Immature natural killer cell (primary cell): ENCODE measurements at regions not wholly inside any gene's neighbourhood (a gene's known extent, or its start where the extent isn't known, plus 50 kb on each side); places are given as distances from the start of the nearest gene placed in this dataset.

Experiments
- DNase-seq, 3 donors: peaks; one replicate each; pipeline ENCODE4 v3.0.0; 2022; ENCODE audit warnings: mixed read lengths in 1 of 3
- H3K27ac Mint-ChIP-seq, 6 donors: one replicate each; pipeline ENCODE4 v1.8.0; 2020; ENCODE audit warnings: mixed read lengths in 6 of 6, mild to moderate bottlenecking in 5 of 6, inconsistent platforms in 4 of 6, moderate library complexity in 3 of 6
- H3K27me3 Mint-ChIP-seq, 3 donors: one replicate each; pipeline ENCODE4 v1.8.0; 2020 to 2021; ENCODE audit warnings: low read depth in 3 of 3, mild to moderate bottlenecking in 3 of 3, mixed read lengths in 3 of 3, moderate library complexity in 3 of 3, inconsistent platforms in 1 of 3
- H3K36me3 Mint-ChIP-seq, 3 donors: one replicate each; pipeline ENCODE4 v1.8.0; 2020; ENCODE audit warnings: mixed read lengths in 3 of 3, inconsistent platforms in 2 of 3, mild to moderate bottlenecking in 2 of 3
- H3K4me1 Mint-ChIP-seq, 2 donors: one replicate each; pipeline ENCODE4 v1.8.0; 2020; ENCODE audit warnings: inconsistent platforms in 2 of 2, mild to moderate bottlenecking in 2 of 2, mixed read lengths in 2 of 2, moderate library complexity in 1 of 2
- H3K4me3 Mint-ChIP-seq, 5 donors: one replicate each; pipeline ENCODE4 v1.8.0; 2020; ENCODE audit warnings: mild to moderate bottlenecking in 5 of 5, mixed read lengths in 5 of 5, inconsistent platforms in 3 of 5, moderate library complexity in 3 of 5
- H3K9me3 Mint-ChIP-seq, 6 donors: one replicate each; pipeline ENCODE4 v1.8.0; 2020; ENCODE audit warnings: mild to moderate bottlenecking in 6 of 6, mixed read lengths in 6 of 6, inconsistent platforms in 4 of 6, moderate library complexity in 3 of 6

- H3K4me1 Mint-ChIP-seq = no peaks in the 10 kb centered on the region
- peaks cover 5 to 9% (median 6%) of the 10 kb centered on the region in 3 donors for H3K27me3 Mint-ChIP-seq
- no peak for DNase-seq
- H3K27ac Mint-ChIP-seq = no peak overlapping the region
- no peak overlapping the region for H3K4me3 Mint-ChIP-seq
- H3K9me3 Mint-ChIP-seq = no peaks in the 10 kb centered on the region
- H3K36me3 Mint-ChIP-seq = no peaks in the 10 kb centered on the region
Observed at GRCh38 chr9:88810826-88811225, 180.4 kb upstream of the S1PR3 start.

GRCh38 chr9:88811511-88811910 is 179.8 kb upstream of the S1PR3 start:
- Mint-ChIP-seq H3K27me3 (peaks cover 5 to 9% (median 6%) of the 10 kb centered on the region in 3 donors), H3K4me1 (no peaks in the 10 kb centered on the region), H3K9me3 (no peaks in the 10 kb centered on the region), H3K4me3 (no peak overlapping the region), H3K36me3 (no peaks in the 10 kb centered on the region), H3K27ac (no peak overlapping the region)
- no peak for DNase-seq

- DNase-seq = no peak
- Mint-ChIP-seq H3K4me3 (no peak overlapping the region), H3K9me3 (no peaks in the 10 kb centered on the region), H3K27me3 (peaks cover 5 to 9% (median 6%) of the 10 kb centered on the region in 3 donors), H3K27ac (no peak overlapping the region), H3K4me1 (no peaks in the 10 kb centered on the region), H3K36me3 (no peaks in the 10 kb centered on the region)
Observed at GRCh38 chr9:88812938-88813637, 178.2 kb upstream of the S1PR3 start.

GRCh38 chr9:88813638-88814209 is 177.5 kb upstream of the S1PR3 start:
- Mint-ChIP-seq H3K27ac (no peak overlapping the region), H3K36me3 (no peaks in the 10 kb centered on the region), H3K27me3 (peaks cover 4 to 9% (median 6%) of the 10 kb centered on the region in 3 donors), H3K9me3 (no peaks in the 10 kb centered on the region), H3K4me1 (no peaks in the 10 kb centered on the region), H3K4me3 (no peak overlapping the region)
- no peak for DNase-seq

GRCh38 chr9:88814577-88814976 is 176.7 kb upstream of the S1PR3 start:
- Mint-ChIP-seq H3K4me1 (no peaks in the 10 kb centered on the region), H3K27me3 (peaks cover 1 to 9% (median 6%) of the 10 kb centered on the region in 3 donors), H3K9me3 (peaks cover 0 to 2% (median 0%) of the 10 kb centered on the region in 6 donors), H3K4me3 (no peak overlapping the region), H3K27ac (no peak overlapping the region), H3K36me3 (no peaks in the 10 kb centered on the region)
- no peak for DNase-seq

GRCh38 chr9:88816141-88816540 is 175.1 kb upstream of the S1PR3 start:
- no peaks in the 10 kb centered on the region for H3K36me3 Mint-ChIP-seq
- H3K4me3 Mint-ChIP-seq = no peak overlapping the region
- H3K9me3 Mint-ChIP-seq = peaks cover 0 to 2% (median 0%) of the 10 kb centered on the region in 6 donors
- H3K27ac Mint-ChIP-seq = no peak overlapping the region
- H3K4me1 Mint-ChIP-seq = no peaks in the 10 kb centered on the region
- peaks cover 1 to 6% (median 4%) of the 10 kb centered on the region in 3 donors for H3K27me3 Mint-ChIP-seq
- no peak for DNase-seq

GRCh38 chr9:88816591-88816990 is 174.7 kb upstream of the S1PR3 start:
- H3K4me3 Mint-ChIP-seq = no peak overlapping the region
- H3K9me3 Mint-ChIP-seq = peaks cover 0 to 2% (median 0%) of the 10 kb centered on the region in 6 donors
- no peaks in the 10 kb centered on the region for H3K36me3 Mint-ChIP-seq
- H3K27me3 Mint-ChIP-seq = peaks cover 1 to 6% (median 4%) of the 10 kb centered on the region in 3 donors
- no peaks in the 10 kb centered on the region for H3K4me1 Mint-ChIP-seq
- H3K27ac Mint-ChIP-seq = no peak overlapping the region
- DNase-seq = no peak

GRCh38 chr9:88817628-88818027 is 173.6 kb upstream of the S1PR3 start:
- Mint-ChIP-seq H3K4me3 (no peak overlapping the region), H3K9me3 (peaks cover 0 to 2% (median 0%) of the 10 kb centered on the region in 6 donors), H3K27ac (no peak overlapping the region), H3K27me3 (peaks cover 1 to 6% (median 3%) of the 10 kb centered on the region in 3 donors), H3K36me3 (no peaks in the 10 kb centered on the region), H3K4me1 (no peaks in the 10 kb centered on the region)
- no peak for DNase-seq

- DNase-seq = no peak
- Mint-ChIP-seq H3K27me3 (peaks cover 1 to 8% (median 3%) of the 10 kb centered on the region in 3 donors), H3K9me3 (peaks cover 0 to 2% (median 0%) of the 10 kb centered on the region in 6 donors), H3K4me1 (no peaks in the 10 kb centered on the region), H3K4me3 (no peak overlapping the region), H3K27ac (no peak overlapping the region), H3K36me3 (no peaks in the 10 kb centered on the region)
Observed at GRCh38 chr9:88818495-88819201, 172.6 kb upstream of the S1PR3 start.

GRCh38 chr9:88819476-88819875 is 171.8 kb upstream of the S1PR3 start:
- Mint-ChIP-seq H3K36me3 (no peaks in the 10 kb centered on the region), H3K4me1 (no peaks in the 10 kb centered on the region), H3K9me3 (peaks cover 0 to 2% (median 0%) of the 10 kb centered on the region in 6 donors), H3K4me3 (no peak overlapping the region), H3K27ac (no peak overlapping the region), H3K27me3 (peaks cover 1 to 7% (median 3%) of the 10 kb centered on the region in 3 donors)
- DNase-seq = no peak

- no peak for DNase-seq
- Mint-ChIP-seq H3K9me3 (peaks cover 0 to 2% (median 0%) of the 10 kb centered on the region in 6 donors), H3K27ac (no peak overlapping the region), H3K4me1 (no peaks in the 10 kb centered on the region), H3K27me3 (peaks cover 1 to 8% (median 3%) of the 10 kb centered on the region in 3 donors), H3K36me3 (no peaks in the 10 kb centered on the region), H3K4me3 (no peak overlapping the region)
Observed at GRCh38 chr9:88820055-88820454, 171.2 kb upstream of the S1PR3 start.

- DNase-seq = no peak
- no peaks in the 10 kb centered on the region for H3K4me1 Mint-ChIP-seq
- peaks cover 0 to 2% (median 0%) of the 10 kb centered on the region in 6 donors for H3K9me3 Mint-ChIP-seq
- no peak overlapping the region for H3K4me3 Mint-ChIP-seq
- no peaks in the 10 kb centered on the region for H3K36me3 Mint-ChIP-seq
- H3K27ac Mint-ChIP-seq = no peak overlapping the region
- H3K27me3 Mint-ChIP-seq = peaks cover 1 to 8% (median 3%) of the 10 kb centered on the region in 3 donors
Observed at GRCh38 chr9:88821033-88821745, 170.1 kb upstream of the S1PR3 start.

- DNase-seq = no peak
- no peak overlapping the region for H3K27ac Mint-ChIP-seq
- H3K27me3 Mint-ChIP-seq = peaks cover 3 to 8% (median 3%) of the 10 kb centered on the region in 3 donors
- no peaks in the 10 kb centered on the region for H3K4me1 Mint-ChIP-seq
- H3K36me3 Mint-ChIP-seq = no peaks in the 10 kb centered on the region
- no peak overlapping the region for H3K4me3 Mint-ChIP-seq
- peaks cover 0 to 2% (median 0%) of the 10 kb centered on the region in 6 donors for H3K9me3 Mint-ChIP-seq
Observed at GRCh38 chr9:88821746-88822106, 169.5 kb upstream of the S1PR3 start.

- DNase-seq = no peak
- Mint-ChIP-seq H3K36me3 (no peaks in the 10 kb centered on the region), H3K27ac (no peak overlapping the region)
Observed at GRCh38 chr9:88824711-88825110, 166.6 kb upstream of the S1PR3 start.

More at GRCh38 chr9:88824711-88825110, 166.6 kb upstream of the S1PR3 start:
- H3K4me1 Mint-ChIP-seq = no peaks in the 10 kb centered on the region
- H3K4me3 Mint-ChIP-seq = no peak overlapping the region
- no peaks in the 10 kb centered on the region for H3K9me3 Mint-ChIP-seq
- H3K27me3 Mint-ChIP-seq = peaks cover 3 to 8% (median 5%) of the 10 kb centered on the region in 3 donors
